NCI-H510A (cell line): ENCODE measurements at regions not wholly inside any gene's neighbourhood (a gene's known extent, or its start where the extent isn't known, plus 50 kb on each side); places are given as distances from the start of the nearest gene placed in this dataset.

ENCODE experiments used
- DNase-seq: peaks from one replicate; lab custom pipeline; 2025; lab: John Stamatoyannopoulos, UW

DNA sequence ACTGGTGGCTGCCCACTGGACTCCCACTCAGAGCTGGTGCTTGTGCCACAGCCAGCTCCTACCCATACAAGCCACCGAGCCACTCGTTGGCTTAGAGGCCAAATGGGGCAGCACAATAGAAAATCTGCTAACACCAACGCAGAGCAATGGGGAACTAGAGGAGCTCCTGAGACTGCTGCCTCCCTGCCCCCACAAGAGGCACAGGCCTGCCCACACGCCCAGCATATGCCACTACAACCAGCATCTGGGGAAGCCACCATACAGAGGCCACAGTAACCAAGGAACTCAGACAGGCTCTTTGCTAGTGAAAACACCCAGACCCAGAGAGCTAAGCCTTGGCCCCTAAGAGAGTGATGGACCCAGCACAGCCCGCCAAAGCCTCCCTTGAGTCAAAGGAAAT is 231.2 kb upstream of the RAB6C start:
- DNase-seq = no peak

DNA sequence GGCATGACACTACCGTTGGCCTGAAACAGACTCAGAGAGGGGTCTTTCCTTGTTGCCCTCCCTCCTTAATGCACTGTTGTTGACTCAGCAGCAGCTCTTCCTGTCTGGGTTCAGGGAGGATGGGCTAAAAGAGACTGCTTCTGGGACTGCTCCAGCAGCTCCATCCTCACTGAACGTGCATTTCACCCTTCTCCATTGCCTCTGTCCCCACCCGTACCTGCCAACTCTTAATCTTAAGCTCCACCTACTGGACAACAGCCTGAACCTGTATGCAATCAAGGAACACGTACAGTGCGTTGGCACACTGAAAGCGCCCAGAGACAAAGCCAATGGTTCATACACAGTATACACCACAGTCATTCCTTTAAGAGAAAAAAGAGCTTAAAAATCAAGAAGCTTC is 230.8 kb upstream of the RAB6C start:
- peak; percentile 77 for DNase-seq

DNA sequence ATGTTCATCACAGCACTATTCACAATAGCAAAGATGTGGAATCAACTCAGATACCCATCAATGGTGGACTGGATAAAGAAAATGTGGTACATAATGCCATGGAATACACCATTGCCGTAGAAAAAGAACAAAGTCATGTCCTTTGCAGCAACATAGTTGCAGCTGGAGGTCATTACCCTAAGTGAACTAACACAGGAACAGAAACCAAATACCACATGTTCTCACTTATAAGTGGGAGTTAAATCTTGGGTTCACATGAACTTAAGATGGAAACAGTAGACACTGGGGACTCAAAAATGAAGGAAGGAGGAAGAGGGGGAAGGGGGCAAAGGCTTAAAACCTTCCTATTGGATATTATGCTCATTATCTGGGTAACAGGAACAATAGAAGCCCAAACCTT is 228.1 kb upstream of the RAB6C start:
- DNase-seq = no peak

DNA sequence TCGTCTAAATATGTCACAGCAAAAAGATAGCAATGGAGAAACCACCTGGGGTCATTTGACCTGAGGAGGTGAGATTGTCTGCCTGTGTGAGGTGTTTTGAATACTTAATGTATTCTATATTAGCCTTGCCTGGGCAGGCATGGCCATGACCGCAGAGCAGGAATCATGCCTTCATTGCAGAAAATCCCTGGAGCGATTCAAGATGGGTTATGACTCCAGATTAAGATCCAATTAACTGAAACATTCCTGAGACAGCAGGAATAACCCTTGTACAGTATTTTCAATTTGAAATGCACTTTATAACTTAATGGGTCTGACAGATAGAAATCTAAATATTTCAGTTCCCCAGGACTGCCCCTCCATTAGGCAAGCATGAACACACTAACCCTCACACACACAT is 227.3 kb upstream of the RAB6C start:
- DNase-seq = no peak

DNA sequence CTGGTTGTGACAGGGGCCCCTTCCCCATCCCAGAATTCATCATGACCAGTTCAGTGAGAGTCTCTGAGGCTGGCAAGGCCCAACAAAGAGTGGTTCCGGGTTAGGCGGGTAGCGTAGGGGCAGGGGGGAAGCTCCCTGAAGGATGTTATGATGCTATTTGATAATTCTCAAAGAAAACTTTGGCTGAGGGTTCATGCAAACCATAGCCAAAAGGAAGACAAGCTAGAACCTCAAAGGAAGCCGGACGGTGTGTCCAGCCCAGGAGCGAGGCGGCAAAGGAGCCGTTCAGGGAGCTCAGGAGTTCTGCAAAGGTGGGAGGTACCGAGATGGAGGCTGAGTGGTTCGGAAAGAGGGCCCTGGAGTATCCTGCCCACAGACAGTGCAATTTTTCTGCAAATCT is 226.8 kb upstream of the RAB6C start:
- no peak for DNase-seq

DNA sequence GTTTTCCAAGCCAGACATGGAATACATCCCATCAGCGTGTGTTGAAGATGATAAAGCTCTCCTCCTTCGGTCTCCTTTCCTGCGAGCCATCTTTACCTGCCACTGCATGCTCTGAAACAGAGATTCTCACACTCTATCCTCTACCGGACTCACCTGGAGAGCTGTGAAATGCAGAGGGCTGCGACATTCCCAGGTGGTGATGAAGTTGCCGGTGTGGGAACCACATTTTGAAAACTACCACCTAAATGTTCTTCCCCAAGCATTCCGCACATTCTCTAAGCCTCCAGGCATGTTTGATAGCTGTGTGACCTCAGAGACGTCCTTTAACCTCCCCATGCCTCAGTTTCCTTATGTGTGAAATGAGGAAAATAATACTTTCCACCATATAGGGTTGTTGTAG is 226.2 kb upstream of the RAB6C start:
- no peak for DNase-seq

DNA sequence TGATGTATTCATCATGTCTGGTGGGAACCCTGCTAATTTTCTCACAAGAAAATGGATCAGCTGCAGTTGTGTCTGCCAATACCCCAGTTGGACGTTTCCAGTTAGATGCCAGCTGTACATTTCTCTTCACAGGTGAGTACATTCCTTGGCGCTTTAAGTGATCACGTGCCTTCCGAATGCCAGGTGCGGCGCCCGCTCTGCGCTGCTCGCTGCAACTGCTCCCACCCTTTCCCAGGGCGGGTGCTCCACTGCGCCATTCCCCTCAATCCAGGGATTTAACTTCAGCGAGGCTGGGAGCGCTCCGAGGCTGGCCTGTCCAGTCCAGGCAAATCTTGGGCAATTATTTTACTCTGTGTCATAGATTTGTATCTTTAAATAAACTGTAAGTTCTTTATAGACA is 225.0 kb upstream of the RAB6C start:
- DNase-seq = peak; percentile 70

DNA sequence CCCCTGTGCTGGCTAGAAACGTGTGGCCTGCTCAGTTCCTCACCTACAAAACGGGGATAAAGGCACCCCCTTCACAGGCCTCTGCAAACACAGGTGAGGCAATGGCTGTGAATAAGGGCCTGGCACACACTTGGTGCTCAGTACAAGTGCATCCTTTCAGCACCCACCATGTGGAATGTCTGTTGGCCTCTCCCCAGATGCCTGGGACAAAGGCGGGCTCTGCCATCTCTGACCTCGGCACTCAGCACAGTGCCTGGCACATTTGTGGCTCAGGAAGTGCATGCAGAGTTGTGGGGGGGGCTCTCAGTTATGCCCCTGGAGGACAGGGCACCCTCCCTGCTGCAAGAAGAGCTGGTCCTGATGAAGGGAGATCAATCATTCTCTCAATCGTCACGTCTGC is 224.6 kb upstream of the RAB6C start:
- DNase-seq = no peak

DNA sequence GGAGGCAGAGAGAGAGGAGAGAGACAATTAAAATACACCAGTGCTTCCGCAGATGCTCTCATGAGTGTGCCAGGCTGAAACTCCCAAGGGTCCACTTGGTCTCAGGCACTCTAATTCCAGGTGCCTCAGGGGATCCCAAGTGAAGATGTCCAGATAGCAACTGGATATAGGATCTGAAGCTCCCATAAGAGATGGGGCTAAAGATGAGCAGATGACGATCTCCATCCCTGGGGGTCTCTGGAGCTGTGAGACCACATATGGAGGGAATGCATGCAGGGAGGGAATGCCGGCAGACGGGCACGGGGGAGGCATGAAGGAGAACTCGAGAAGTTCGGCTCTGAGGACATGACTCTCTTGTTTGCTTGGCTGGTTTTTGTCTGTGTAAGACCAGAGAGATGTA is 223.7 kb upstream of the RAB6C start:
- DNase-seq = no peak

DNA sequence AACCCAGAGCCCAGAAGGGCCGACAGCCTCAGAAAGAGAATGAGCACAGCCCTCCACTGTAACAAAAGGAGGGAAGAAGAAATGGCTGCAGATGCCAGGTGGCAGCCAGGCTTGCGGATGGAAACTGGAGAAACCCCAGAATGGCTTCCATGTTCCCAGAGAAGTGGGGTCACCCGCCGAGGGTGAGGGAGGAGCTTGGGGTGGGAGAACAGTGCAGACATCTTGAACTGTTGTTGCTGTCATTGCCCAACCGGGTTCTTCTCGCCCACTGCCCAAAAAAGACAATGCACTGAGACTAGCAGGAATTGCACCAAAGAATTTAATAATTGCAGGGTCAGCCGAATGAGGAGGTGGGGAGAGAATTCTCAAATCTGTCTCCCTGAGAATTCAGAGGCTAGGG is 223.2 kb upstream of the RAB6C start:
- DNase-seq = no peak

DNA sequence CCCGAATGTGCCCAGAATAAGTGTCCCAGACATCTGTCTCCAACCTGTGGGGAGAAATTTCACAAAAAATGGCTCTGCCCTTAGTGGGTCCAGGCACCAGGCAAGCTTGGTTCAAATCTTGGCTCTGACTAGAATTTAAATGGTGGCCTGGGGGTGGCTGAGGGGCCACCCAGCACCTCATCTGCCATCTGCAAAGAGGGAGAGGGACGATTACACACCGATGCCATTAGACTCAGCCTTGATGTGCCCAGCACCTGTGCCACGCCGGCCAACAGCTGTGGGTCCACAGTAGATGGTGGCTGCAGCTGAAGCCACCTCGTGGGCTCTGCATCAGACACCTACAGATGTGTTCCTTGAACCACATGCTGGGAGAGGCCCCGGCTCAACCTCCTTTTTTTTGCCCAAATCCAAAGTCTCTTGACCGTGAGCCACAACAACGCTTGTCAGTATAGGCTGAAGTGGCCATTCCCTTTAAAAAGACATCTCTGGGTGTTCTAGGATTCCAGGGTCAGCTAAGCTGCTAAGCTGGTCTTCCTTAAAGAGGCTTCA is 222.0 kb upstream of the RAB6C start:
- DNase-seq = no peak

DNA sequence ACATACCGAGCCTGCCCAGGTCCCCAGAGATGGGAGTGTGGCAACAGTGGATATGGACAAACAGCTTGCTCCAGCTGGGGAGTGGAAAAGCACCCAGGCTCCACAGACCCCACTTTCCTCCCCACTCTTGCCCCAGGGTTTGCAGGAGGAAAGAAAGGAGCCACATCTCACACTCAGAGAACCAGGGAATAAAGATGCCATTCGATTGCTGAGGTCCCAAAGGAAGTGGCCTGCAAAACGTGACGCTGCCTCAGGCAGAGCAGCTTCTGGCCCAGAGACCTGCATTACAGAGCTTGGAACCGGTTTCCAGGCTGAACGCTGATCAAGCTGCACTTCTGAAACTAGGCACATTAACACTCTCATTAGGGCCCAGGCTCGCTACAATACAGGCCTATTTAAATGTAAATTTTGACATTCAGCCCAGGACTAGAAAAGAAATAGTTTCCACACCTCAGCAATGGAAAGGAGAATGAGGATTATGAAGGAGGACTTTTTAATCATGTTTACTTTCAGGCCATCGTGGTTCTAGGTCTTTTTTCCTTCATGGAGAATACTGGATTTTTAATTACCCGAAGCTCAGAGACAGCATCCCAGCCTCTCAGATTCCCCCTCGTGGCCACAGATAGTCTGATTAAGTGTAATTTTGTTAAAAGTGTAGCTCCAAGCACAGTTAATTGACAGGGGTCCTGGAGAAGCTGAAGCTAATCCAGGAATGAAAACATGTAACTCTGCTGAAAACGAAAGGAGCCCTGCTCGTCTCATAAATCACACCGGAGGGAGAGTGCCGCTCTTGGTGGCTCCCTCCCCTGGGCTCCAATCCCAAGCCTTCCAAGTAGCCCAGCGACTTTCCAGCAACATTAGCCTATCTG is 221.3 kb upstream of the RAB6C start:
- no peak for DNase-seq

DNA sequence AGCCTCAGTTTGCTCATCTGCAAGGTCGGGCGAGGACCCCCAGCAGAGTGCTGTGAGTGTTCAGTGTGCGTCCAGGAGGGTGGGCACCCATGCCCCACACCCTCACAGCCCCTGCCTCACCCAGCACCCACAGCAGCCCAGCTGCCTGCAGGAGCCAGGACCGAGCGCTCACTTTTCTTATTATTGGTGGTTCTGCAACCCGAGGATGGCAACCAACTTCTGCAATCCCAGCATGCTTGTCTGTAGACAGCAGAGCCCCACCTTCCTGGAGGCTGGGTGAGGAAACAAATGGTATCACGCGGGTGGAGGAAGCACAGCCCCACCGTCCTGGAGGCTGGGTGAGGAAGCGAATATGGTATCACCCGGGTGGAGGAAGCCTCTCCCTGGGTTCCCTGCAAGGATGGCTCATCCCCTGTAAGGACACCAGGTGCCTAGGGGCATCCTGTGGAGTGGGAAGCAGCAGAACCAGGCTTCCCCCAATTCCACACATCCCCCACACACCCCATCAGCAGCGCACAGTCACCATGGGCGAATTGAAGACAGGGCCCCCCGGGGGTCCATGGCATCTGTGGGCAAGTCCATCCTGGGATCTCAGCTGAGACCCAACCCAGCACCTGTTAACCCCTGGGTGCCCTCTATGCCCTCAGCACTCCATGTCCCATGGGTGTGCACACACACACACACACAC is 220.5 kb upstream of the RAB6C start:
- DNase-seq = no peak

DNA sequence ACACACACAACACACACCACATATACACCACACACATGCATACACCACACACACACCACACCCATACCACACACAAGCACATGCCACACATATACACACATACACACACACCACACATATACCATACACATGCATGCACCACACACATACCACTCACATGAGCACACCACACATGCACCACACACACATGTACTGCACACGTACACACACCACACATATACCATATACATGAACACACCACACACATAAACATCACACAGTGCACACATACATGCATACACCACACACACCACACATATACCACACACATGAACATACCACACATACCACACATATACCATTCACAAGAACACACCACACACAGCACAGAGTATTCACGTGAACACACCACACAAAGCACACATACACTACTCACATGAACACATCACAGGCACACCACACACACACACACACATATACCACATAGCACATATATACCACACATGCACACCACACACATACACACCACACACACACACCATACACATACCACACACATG is 219.9 kb upstream of the RAB6C start:
- no peak for DNase-seq

DNA sequence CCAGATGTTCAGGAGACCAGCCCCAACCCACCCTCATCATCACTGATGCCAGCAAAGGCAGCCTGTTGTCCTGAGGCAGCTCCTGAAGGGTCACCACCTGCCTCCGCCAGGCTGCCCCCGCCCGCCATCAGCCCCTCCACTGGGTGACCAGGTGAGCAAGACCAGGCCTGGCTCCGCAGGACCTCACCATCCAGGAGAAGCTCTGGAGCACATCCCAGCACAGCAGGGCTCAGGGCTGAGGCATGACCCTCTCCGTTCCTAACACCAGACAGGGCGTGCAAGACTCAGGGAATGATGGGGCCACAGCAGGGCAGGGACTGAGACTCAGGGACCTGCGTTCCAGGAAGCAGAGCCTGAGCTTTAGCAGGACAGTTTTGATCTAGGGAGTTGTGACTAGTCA is 218.8 kb upstream of the RAB6C start:
- no peak for DNase-seq

DNA sequence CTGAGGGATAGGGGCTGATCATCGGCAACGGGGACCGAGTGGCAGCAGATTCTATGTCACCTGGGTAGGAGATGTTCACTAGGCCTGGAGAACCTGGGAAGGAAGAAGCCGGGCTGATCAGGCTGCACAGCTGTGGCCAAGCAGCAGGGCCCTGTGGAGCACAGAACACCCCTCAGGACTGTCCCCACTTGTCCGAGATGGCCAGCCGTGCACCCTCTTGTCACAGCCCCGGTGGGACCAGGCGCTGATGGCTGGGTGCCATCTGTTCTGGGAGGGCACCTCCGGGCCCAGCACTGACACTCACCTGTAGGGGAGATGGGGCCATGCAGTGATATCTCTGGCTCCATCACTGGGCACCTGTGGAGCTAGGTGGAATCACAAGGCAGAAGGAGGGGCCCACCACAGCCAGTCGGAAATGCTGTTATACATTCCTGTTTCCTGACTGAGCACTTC is 217.9 kb upstream of the RAB6C start:
- DNase-seq = no peak

DNA sequence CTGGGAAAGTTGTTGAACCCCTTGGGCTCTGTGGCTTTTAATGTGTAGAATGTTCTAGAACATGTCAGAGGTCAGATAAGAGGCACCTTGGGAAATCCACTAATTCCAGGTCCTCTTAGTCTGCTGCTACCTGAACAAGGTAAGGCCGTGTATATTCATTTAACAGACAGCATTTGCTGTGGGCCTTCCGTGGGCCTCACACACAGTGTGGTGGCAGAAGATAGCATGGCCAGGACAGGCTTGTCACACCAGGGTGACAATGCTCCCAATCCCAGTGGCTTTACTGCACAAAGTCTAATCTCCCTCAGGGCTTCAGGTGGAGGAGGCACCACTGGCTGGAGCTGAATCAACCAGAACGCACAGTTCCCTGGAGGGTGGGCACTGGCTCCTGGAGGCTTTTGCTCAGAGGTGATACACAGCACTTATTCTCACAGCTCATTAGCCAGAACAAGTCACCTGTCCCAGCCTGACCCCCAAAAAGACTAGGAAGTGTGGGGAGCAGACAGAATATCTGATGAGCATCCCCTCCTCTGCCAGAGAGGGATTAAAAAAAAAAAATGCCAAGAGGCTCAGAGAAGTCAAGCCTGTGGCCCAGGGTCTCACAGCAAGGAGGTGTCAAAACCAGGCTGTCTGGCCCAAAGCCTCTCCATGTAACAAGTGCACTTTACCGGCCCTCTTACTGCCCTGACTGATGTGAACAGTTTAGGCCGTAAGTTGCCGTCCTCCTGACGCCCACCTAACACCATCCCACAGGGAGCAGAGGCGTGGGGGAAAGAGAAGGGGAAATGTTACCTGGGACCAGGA is 216.9 kb upstream of the RAB6C start:
- DNase-seq = no peak

DNA sequence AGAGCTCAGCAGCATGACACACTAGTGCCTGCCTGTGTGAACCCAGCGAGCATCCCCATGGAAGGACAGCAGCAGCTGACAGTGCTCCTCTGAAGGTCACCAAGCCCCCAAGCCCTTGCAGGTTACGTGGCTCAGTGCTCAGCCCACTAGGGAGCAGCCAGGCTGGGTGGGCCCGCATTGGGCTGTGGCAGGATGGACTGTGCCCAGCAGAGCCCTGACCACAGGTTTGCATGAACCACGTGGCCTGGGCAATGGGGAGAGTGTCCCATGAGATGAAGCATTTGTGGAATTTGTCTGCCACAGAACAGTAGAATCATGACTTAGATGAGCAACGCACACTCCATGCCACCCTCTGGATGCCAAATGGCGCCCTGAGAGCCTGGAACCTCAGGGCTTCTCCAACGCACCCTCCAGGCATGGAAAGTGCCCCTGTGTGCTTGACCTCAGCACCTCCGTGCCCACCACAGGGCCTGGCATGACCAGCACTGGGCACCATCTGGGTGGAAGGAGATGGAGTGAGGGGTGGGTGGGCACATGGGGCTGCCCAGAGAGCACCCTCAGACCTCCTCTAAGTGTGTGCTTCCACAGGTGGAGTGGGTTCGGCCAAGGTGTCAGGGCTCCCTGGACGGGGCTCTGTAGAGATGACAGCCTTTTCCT is 216.1 kb upstream of the RAB6C start:
- no peak for DNase-seq

DNA sequence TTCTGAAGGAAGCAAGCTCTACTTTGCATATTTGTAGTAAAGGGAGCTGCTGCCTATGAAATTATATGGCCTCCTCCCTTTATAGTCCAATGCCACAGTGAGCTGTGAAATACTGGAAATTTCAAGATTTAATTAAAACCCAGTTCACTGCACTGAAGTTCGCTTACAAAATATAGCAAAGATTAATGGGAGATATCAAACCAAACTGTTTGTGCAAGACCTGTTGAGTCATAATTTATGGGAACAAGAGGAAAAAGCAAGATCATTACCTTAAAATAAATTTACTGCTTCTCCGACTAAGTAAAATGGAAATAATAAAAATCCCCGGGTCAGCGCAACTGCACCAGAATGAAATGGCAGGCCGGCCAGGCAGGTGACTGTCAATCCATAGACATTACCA is 215.5 kb upstream of the RAB6C start:
- no peak for DNase-seq

DNA sequence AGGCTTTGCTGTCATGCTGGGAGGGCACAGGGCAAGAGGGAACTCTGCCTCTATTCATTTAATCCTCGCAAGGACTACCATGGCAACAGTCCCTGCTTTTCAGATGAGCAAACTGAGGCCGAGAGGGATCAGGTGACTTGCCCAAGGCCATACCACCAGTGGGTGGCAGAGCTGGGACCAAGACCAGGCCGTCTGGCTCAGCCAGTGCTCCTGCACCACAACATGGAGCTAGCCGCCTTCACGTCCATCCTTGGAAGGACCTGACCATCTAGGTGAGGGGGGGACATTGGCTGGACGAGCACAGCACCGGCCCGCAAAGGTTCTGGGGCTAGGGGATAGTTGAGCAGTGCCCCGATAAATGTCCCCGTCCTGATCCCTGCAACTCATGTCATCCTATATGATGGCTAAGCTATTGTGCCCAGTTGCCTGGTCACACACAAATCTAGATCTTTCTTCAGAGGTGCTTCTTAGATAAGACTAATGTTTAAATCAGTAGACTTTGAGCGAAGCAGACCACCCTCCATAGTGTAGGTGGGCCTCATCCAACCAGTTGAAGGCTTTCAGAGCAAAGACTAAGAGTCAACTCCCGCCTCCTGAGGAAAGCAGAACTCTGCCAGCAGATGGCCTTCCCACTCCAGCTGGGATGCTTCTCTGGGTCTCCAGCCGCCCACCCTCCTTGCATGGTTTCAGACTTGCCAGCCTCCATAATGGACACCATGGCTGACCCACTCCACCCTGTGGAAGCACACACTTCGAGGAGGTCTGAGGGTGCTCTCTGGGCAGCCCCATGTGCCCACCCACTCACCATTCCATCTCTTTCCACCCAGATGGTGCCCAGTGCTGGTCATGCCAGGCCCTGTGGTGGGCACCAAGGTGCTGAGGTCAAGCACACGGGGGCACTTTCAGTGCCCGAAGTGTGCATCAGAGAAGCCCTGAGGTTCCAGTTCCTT is 214.8 kb upstream of the RAB6C start:
- no peak for DNase-seq

DNA sequence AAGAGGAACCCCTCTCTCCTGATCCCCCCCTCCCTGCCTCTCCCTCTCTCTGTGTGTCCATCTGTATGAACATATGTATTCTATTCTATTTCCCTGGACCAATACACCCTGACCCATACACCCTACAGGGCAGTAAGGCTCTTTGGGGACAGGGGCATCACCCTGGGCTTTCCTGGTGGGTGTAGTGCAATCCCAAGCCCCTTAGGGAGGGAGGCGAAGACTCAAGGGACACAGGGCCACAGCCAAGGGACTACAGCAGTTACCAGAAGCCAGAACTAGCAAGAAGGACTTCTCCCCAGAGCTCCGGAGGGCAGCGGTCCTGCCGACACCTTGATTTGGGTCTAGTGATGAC is 214.2 kb upstream of the RAB6C start:
- no peak for DNase-seq
